Activated CD8-positive, alpha-beta T cell treated with anti-CD3 and anti-CD28 coated beads, Interleukin-2, amount 10 ng/mL, durations not matched to agents 7 days and 5 days (primary cell): ENCODE measurements at regions not wholly inside any gene's neighbourhood (a gene's known extent, or its start where the extent isn't known, plus 50 kb on each side); places are given as distances from the start of the nearest gene placed in this dataset.

Experiments used
- ATAC-seq: fragments of 150-1000 bp; cut with Tn5 transposase; one replicate; pipeline ENCODE4 v1.10.0; 2021; ENCODE audit warnings: moderate library complexity
- CTCF ChIA-PET: fragments of 350-600 bp; sonication (Branson Sonifier 250); formaldehyde crosslinking; loops from one replicate; lab custom pipeline; 2021; ENCODE audit warnings: antibody characterized with exemption; lab: Charles Lee
- POLR2A ChIA-PET: fragments of 350-600 bp; sonication (Branson Sonifier 250); formaldehyde crosslinking; loops from one replicate; lab custom pipeline; 2021; ENCODE audit warnings: antibody characterized with exemption; lab: Charles Lee
- DNase-seq: peaks from one replicate; pipeline ENCODE4 v3.0.0-alpha.2; 2020
- H3K27ac Mint-ChIP-seq: one replicate; pipeline ENCODE4 v1.8.0; 2021; ENCODE audit warnings: mild to moderate bottlenecking, mixed read lengths
- H3K27me3 Mint-ChIP-seq: one replicate; pipeline ENCODE4 v1.8.0; 2021; ENCODE audit warnings: low read depth, mixed read lengths
- H3K36me3 Mint-ChIP-seq: one replicate; pipeline ENCODE4 v1.8.0; 2021; ENCODE audit warnings: low read depth, mixed read lengths
- H3K4me1 Mint-ChIP-seq: one replicate; pipeline ENCODE4 v1.8.0; 2021; ENCODE audit warnings: low read depth, mixed read lengths
- H3K4me3 Mint-ChIP-seq: one replicate; pipeline ENCODE4 v1.8.0; 2021; ENCODE audit warnings: mild to moderate bottlenecking, mixed read lengths
- H3K9me3 Mint-ChIP-seq: one replicate; pipeline ENCODE4 v1.8.0; 2022; ENCODE audit warnings: mixed read lengths; ENCODE audit not compliant: insufficient read depth

- no peaks in the 10 kb centered on the region for H3K4me1 Mint-ChIP-seq
- H3K4me3 Mint-ChIP-seq = no peak overlapping the region
- H3K27ac Mint-ChIP-seq = no peak overlapping the region
- CTCF ChIA-PET = no interaction called here
- no peaks in the 10 kb centered on the region for H3K27me3 Mint-ChIP-seq
- no peak for ATAC-seq
- no peaks in the 10 kb centered on the region for H3K36me3 Mint-ChIP-seq
- H3K9me3 Mint-ChIP-seq = no peaks in the 10 kb centered on the region
- no peak for DNase-seq
- POLR2A ChIA-PET = no interaction called here
Measured at GRCh38 chr10:111525696-111526095, 448.9 kb downstream of the ADRA2A start.

DNA sequence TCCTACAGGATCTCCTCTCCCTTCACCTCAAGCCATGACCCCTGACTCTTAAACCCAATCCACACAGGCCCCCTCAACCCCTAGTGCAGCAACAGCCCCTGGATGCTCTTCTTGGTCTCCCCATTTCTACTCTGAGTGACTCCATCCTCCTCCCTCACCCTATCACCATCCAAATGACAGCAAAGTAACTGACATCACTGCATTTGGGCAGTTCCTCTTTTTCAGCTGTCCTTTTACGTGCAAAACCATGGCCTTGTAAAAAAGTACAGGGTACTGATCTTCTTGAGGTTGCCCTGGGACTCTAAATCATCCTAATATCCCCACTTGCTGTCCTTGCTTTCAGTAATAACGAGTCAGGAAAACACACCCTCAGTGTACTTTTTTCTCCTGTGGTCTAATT lies 454.9 kb downstream of the ADRA2A start:
- no peaks in the 10 kb centered on the region for H3K4me1 Mint-ChIP-seq
- ChIA-PET CTCF (no interaction called here), POLR2A (no interaction called here)

DNA sequence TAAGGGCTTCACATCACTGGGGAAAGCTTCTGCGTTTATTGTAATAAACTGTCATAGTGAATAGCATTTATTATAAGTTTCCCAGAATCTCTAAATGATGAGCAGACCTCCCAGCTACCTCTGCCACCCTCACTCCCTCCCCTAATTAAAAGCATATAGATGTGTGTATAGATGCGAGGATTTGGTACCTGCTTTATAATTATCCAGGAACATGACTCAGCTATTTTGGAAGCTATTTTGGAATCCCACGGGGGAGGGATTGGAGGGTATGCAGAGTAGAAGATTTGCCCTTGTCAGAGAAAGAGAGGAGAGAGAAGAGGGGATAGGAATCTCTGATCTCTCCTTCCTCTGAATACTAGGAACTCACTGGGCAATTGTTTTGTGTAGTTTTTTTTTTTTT lies 455.3 kb downstream of the ADRA2A start:
- ChIA-PET CTCF (no interaction called here), POLR2A (no interaction called here)

More for the DNA sequence above, 454.9 kb downstream of the ADRA2A start:
- no peak for DNase-seq
- Mint-ChIP-seq H3K27me3 (no peaks in the 10 kb centered on the region), H3K4me3 (no peak overlapping the region), H3K36me3 (no peaks in the 10 kb centered on the region), H3K9me3 (no peaks in the 10 kb centered on the region), H3K27ac (no peak overlapping the region)
- no peak for ATAC-seq

DNA sequence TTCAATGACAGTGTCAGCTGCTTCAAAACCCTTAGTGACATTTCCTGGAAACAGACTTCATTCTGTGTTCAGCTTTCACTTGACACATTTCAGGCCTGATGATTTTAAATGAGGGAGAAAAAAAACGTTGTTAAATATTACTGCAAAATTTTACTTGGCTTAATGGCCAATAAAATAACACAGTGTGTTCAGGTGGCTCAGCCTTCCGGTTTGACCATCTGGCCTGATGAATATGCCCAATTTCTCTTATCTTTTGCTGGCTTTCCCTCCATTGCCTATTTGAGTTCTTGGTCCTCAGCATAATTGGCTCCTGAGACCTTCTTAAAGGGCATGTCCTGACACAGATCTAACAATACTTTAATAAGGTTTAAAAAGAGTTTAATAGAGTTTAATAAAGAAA lies 462.4 kb downstream of the ADRA2A start:
- POLR2A ChIA-PET = no interaction called here
- Mint-ChIP-seq H3K27me3 (no peaks in the 10 kb centered on the region), H3K4me1 (no peaks in the 10 kb centered on the region), H3K27ac (no peak overlapping the region), H3K36me3 (no peaks in the 10 kb centered on the region), H3K4me3 (no peak overlapping the region), H3K9me3 (no peaks in the 10 kb centered on the region)
- ATAC-seq (no peak), DNase-seq (no peak)
- CTCF ChIA-PET = no interaction called here

More for the DNA sequence above, 455.3 kb downstream of the ADRA2A start:
- no peaks in the 10 kb centered on the region for H3K9me3 Mint-ChIP-seq
- no peaks in the 10 kb centered on the region for H3K27me3 Mint-ChIP-seq
- no peaks in the 10 kb centered on the region for H3K36me3 Mint-ChIP-seq
- ATAC-seq (no peak), DNase-seq (no peak)
- H3K27ac Mint-ChIP-seq = no peak overlapping the region
- H3K4me3 Mint-ChIP-seq = no peak overlapping the region
- no peaks in the 10 kb centered on the region for H3K4me1 Mint-ChIP-seq

- Mint-ChIP-seq H3K36me3 (no peaks in the 10 kb centered on the region), H3K27me3 (no peaks in the 10 kb centered on the region), H3K9me3 (no peaks in the 10 kb centered on the region), H3K4me3 (no peak overlapping the region), H3K4me1 (no peaks in the 10 kb centered on the region), H3K27ac (no peak overlapping the region)
- no peak for ATAC-seq
- ChIA-PET CTCF (no interaction called here), POLR2A (no interaction called here)
- DNase-seq = no peak
Measured at GRCh38 chr10:111543854-111544253, 467.0 kb downstream of the ADRA2A start.

DNA sequence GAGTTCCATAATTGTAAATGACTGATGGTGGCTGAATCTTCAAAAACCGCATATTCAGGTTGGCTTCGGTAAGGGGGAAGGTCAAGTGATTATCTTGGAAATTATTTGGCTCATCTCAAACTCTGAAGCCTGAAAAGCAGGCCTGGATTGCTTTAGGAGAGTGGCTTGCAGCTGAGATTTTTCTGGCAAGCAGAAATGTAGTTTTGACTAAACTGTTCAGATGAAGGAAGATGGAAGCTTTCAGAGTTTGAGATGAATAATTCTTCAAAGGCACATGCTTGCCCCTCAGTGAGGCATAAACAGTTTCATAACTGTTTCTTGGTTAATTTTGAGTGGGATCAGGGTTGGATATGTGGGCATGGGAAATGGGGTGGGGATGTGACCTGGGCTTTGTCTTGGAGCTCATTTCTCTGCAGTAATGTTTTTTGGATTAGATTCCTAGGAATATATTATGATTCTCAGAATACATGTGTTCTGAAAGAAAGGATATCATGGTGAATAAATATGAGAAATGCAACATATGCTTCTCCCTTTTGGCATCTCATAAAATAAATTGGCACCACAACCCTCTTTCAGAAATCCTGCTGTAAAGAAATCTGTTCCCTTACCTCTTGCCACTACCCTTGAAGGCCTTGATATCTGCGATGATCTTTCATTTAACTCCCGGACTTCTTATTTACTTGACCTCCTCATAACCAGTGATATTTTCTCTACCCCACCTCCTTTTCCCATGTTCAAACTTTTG lies 469.2 kb downstream of the ADRA2A start:
- CTCF ChIA-PET = no interaction called here
- H3K27ac Mint-ChIP-seq = no peak overlapping the region
- POLR2A ChIA-PET = no interaction called here
- H3K9me3 Mint-ChIP-seq = no peaks in the 10 kb centered on the region
- no peaks in the 10 kb centered on the region for H3K27me3 Mint-ChIP-seq
- DNase-seq = no peak
- H3K36me3 Mint-ChIP-seq = no peaks in the 10 kb centered on the region
- H3K4me3 Mint-ChIP-seq = no peak overlapping the region
- H3K4me1 Mint-ChIP-seq = no peaks in the 10 kb centered on the region
- no peak for ATAC-seq

DNA sequence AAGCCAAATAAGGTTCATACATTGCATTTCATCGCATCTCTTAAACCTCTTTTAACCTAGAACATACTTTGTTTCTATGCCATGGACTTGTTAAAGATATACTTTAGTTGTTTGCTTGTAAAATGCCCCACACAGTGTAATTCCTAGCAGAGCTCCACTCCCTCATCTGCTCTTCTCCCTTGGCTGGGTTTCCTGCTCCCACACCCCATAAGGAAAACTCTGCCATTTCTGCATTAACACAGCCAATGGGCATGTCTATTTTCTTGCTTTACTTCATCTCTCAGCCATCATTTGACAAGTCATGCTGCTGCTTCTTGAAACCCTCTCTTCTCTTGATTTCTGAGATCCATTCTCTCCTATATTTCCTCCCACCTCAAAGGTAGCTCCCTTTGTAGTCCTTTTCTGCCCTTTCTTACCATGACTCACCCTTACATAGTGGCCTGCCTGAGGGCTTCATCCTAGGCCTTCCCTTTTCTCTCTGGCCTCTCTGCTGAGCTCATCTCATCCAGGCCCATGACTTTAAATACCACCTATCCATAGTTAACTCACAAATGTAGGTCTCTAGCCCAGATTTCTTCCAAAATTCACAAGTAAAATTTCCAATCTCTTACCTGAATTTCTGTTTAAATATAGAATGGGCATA lies 471.4 kb downstream of the ADRA2A start:
- H3K4me3 Mint-ChIP-seq = no peak overlapping the region
- ATAC-seq (no peak), DNase-seq (no peak)
- no peaks in the 10 kb centered on the region for H3K9me3 Mint-ChIP-seq
- CTCF ChIA-PET = no interaction called here
- H3K27me3 Mint-ChIP-seq = no peaks in the 10 kb centered on the region
- no peaks in the 10 kb centered on the region for H3K4me1 Mint-ChIP-seq
- H3K27ac Mint-ChIP-seq = no peak overlapping the region
- POLR2A ChIA-PET = no interaction called here
- H3K36me3 Mint-ChIP-seq = no peaks in the 10 kb centered on the region

DNA sequence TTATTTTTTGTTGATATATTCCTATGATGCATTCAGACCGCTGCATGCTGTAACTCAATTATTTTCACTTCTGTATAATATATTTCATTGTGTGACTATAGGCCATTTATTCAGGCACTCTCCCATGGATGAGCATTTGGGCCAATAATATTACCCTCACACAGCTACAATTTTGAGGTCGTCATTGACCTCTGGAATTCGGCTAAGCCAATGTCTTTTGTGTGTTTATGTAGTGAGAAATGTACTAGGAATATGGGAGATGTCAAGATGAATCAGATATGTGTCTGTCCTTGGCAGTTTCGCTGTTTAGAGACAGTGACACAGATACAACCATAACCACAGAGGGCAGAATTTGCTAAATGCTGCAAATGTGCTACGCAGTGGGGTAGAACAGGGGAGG lies 474.2 kb downstream of the ADRA2A start:
- CTCF ChIA-PET = no interaction called here
- Mint-ChIP-seq H3K4me3 (no peak overlapping the region), H3K9me3 (no peaks in the 10 kb centered on the region), H3K27me3 (no peaks in the 10 kb centered on the region), H3K36me3 (no peaks in the 10 kb centered on the region), H3K27ac (no peak overlapping the region), H3K4me1 (no peaks in the 10 kb centered on the region)
- no peak for DNase-seq
- ATAC-seq = no peak
- POLR2A ChIA-PET = no interaction called here

GRCh38 chr10:111556666-111557065 lies 479.8 kb downstream of the ADRA2A start:
- H3K9me3 Mint-ChIP-seq = no peaks in the 10 kb centered on the region

GRCh38 chr10:111558211-111558610 lies 481.4 kb downstream of the ADRA2A start:
- H3K4me3 Mint-ChIP-seq = no peak overlapping the region
- ChIA-PET CTCF (no interaction called here), POLR2A (no interaction called here)
- H3K9me3 Mint-ChIP-seq = no peaks in the 10 kb centered on the region
- no peaks in the 10 kb centered on the region for H3K4me1 Mint-ChIP-seq
- DNase-seq = no peak
- no peaks in the 10 kb centered on the region for H3K36me3 Mint-ChIP-seq
- no peak overlapping the region for H3K27ac Mint-ChIP-seq
- no peak for ATAC-seq
- no peaks in the 10 kb centered on the region for H3K27me3 Mint-ChIP-seq

More at GRCh38 chr10:111556666-111557065, 479.8 kb downstream of the ADRA2A start:
- Mint-ChIP-seq H3K27me3 (no peaks in the 10 kb centered on the region), H3K27ac (no peak overlapping the region), H3K4me3 (no peak overlapping the region), H3K36me3 (no peaks in the 10 kb centered on the region), H3K4me1 (no peaks in the 10 kb centered on the region)
- ChIA-PET CTCF (no interaction called here), POLR2A (interaction anchor here (0.6 kb wide), 1 partner anchor 12 kb away, joined by 3 read pairs; no protein-coding TSS in a partner anchor)
- no peak for ATAC-seq
- no peak for DNase-seq

- CTCF ChIA-PET = no interaction called here
Measured at GRCh38 chr10:111560027-111560426, 483.2 kb downstream of the ADRA2A start.

GRCh38 chr10:111561124-111561523 lies 484.3 kb downstream of the ADRA2A start:
- Mint-ChIP-seq H3K4me3 (no peak overlapping the region), H3K27ac (no peak overlapping the region), H3K36me3 (no peaks in the 10 kb centered on the region), H3K9me3 (no peaks in the 10 kb centered on the region), H3K4me1 (no peaks in the 10 kb centered on the region), H3K27me3 (no peaks in the 10 kb centered on the region)
- ATAC-seq (no peak), DNase-seq (no peak)
- POLR2A ChIA-PET = no interaction called here
- CTCF ChIA-PET = no interaction called here

More at GRCh38 chr10:111560027-111560426, 483.2 kb downstream of the ADRA2A start:
- H3K4me1 Mint-ChIP-seq = no peaks in the 10 kb centered on the region
- POLR2A ChIA-PET = no interaction called here
- ATAC-seq (no peak), DNase-seq (no peak)
- no peaks in the 10 kb centered on the region for H3K27me3 Mint-ChIP-seq
- no peaks in the 10 kb centered on the region for H3K9me3 Mint-ChIP-seq
- H3K36me3 Mint-ChIP-seq = no peaks in the 10 kb centered on the region
- no peak overlapping the region for H3K27ac Mint-ChIP-seq
- H3K4me3 Mint-ChIP-seq = no peak overlapping the region
